GM23338 (cell line): ENCODE measurements at regions not wholly inside any gene's neighbourhood (a gene's known extent, or its start where the extent isn't known, plus 50 kb on each side); places are given as distances from the start of the nearest gene placed in this dataset.

ENCODE experiments used
- ATAC-seq: fragments of 200-7000 bp; cut with Tn5 transposase; 3 replicates; pipeline ENCODE4 v1.9.1; 2020
- DNase-seq: peaks from one replicate; pipeline ENCODE4 v3.0.0-alpha.2; 2015; ENCODE audit warnings: low spot score
- H2AFZ ChIP-seq: fragments of 200-600 bp; sonication (generic); 2 replicates; pipeline ENCODE4 v1.8.0; 2016; ENCODE audit warnings: antibody characterized with exemption, mild to moderate bottlenecking, moderate library complexity
- H3F3A ChIP-seq: fragments of 200-600 bp; sonication (generic); replicated peaks from 2 replicates; pipeline ENCODE4 v1.8.0; 2017; ENCODE audit warnings: antibody characterized with exemption, mixed run types, low read depth
- H3K27ac ChIP-seq: fragments of 200-600 bp; sonication (generic); 2 replicates; pipeline ENCODE4 v1.6.1; 2016; ENCODE audit warnings: low read depth
- H3K27me3 ChIP-seq: fragments of 200-600 bp; sonication (generic); 2 replicates; pipeline ENCODE4 v1.8.0; 2016; ENCODE audit warnings: mild to moderate bottlenecking, mixed run types, moderate library complexity; ENCODE audit not compliant: insufficient read depth
- H3K36me3 ChIP-seq: fragments of 200-600 bp; sonication (generic); 2 replicates; pipeline ENCODE4 v1.8.0; 2016; ENCODE audit warnings: mild to moderate bottlenecking; ENCODE audit not compliant: insufficient read depth
- H3K4me1 ChIP-seq: fragments of 200-600 bp; sonication (generic); 2 replicates; pipeline ENCODE4 v1.8.0; 2016; ENCODE audit warnings: mild to moderate bottlenecking, moderate library complexity; ENCODE audit not compliant: insufficient read depth
- H3K4me2 ChIP-seq: fragments of 200-600 bp; sonication (generic); 2 replicates; pipeline ENCODE4 v1.7.1; 2017; ENCODE audit warnings: mixed run types
- H3K4me3 ChIP-seq: fragments of 200-600 bp; sonication (generic); 2 replicates; pipeline ENCODE4 v1.6.1; 2016; ENCODE audit warnings: mixed run types
- H3K79me2 ChIP-seq: fragments of 200-600 bp; sonication (generic); replicated peaks from 2 replicates; pipeline ENCODE4 v1.8.0; 2017; ENCODE audit warnings: mild to moderate bottlenecking; ENCODE audit not compliant: insufficient read depth
- H3K9me2 ChIP-seq: fragments of 200-600 bp; sonication (generic); 2 replicates; pipeline ENCODE4 v1.8.0; 2017; ENCODE audit not compliant: insufficient read depth
- H4K20me1 ChIP-seq: fragments of 200-600 bp; sonication (generic); replicated peaks from 2 replicates; pipeline ENCODE4 v1.8.0; 2017; ENCODE audit warnings: mild to moderate bottlenecking; ENCODE audit not compliant: insufficient read depth
- H3K27ac Mint-ChIP-seq: 2 replicates; pipeline ENCODE4 v1.8.0; 2020; ENCODE audit warnings: inconsistent platforms, mild to moderate bottlenecking, moderate library complexity, mixed read lengths
- H3K27me3 Mint-ChIP-seq: 3 replicates; pipeline ENCODE4 v1.8.0; 2022; ENCODE audit warnings: low read depth, mild to moderate bottlenecking, moderate library complexity, mixed read lengths, inconsistent platforms; ENCODE audit not compliant: insufficient read depth, poor library complexity
- H3K36me3 Mint-ChIP-seq: 3 replicates; pipeline ENCODE4 v1.8.0; 2021; ENCODE audit warnings: low read depth, mild to moderate bottlenecking, inconsistent platforms, moderate library complexity, mixed read lengths
- H3K4me1 Mint-ChIP-seq: 3 replicates; pipeline ENCODE4 v1.8.0; 2020; ENCODE audit warnings: mild to moderate bottlenecking, inconsistent platforms, mixed read lengths
- H3K4me3 Mint-ChIP-seq: 3 replicates; pipeline ENCODE4 v1.8.0; 2021; ENCODE audit warnings: moderate library complexity, mild to moderate bottlenecking, inconsistent platforms, mixed read lengths
- H3K9me3 Mint-ChIP-seq: 3 replicates; pipeline ENCODE4 v1.8.0; 2020; ENCODE audit warnings: moderate library complexity, mild to moderate bottlenecking, inconsistent platforms, mixed read lengths
- CREB1 ChIP-seq: fragments of 250-450 bp; sonication (Bioruptor Pico); IDR thresholded peaks from 2 replicates; pipeline ENCODE4 v1.5.0; 2020; ENCODE audit warnings: low read depth, mild to moderate bottlenecking, moderate library complexity
- CTCF ChIP-seq, 2 experiments: fragments of 200-600 bp in 1 of 2; sonication (generic) in 1 of 2; conservative IDR thresholded peaks; 2 replicates each; pipeline versions ENCODE4 v1.5.1 to v1.6.1; 2016 to 2017; ENCODE audit warnings: antibody characterized with exemption in 2 of 2, low read depth in 2 of 2, mild to moderate bottlenecking in 2 of 2, moderate library complexity in 1 of 2
- ETS1 ChIP-seq: IDR thresholded peaks from 2 replicates; pipeline ENCODE4 v1.6.1; 2016; ENCODE audit warnings: antibody characterized with exemption
- EZH2 ChIP-seq: fragments of 200-600 bp; sonication (generic); IDR thresholded peaks from one replicate; pipeline ENCODE4 v1.8.0; 2017; ENCODE audit warnings: antibody characterized with exemption, mild to moderate bottlenecking, low read depth; ENCODE audit not compliant: unreplicated experiment
- EZH2phosphoT487 ChIP-seq: fragments of 200-600 bp; sonication (generic); IDR thresholded peaks from one replicate; pipeline ENCODE4 v1.8.1; 2018; ENCODE audit warnings: antibody characterized with exemption; ENCODE audit not compliant: unreplicated experiment
- JUNB ChIP-seq: IDR thresholded peaks from one replicate; pipeline ENCODE4 v1.6.1; 2016; ENCODE audit warnings: antibody characterized with exemption; ENCODE audit not compliant: unreplicated experiment
- NANOG ChIP-seq: IDR thresholded peaks from 2 replicates; pipeline ENCODE4 v1.6.1; 2016; ENCODE audit warnings: antibody characterized with exemption, borderline replicate concordance
- POLR2AphosphoS5 ChIP-seq: IDR thresholded peaks from 2 replicates; pipeline ENCODE4 v1.6.1; 2016; ENCODE audit warnings: antibody characterized with exemption, low read depth
- REST ChIP-seq: IDR thresholded peaks from one replicate; pipeline ENCODE4 v1.6.1; 2018; ENCODE audit warnings: antibody characterized with exemption; ENCODE audit not compliant: unreplicated experiment
- STAT1 ChIP-seq: IDR thresholded peaks from one replicate; pipeline ENCODE4 v1.6.1; 2016; ENCODE audit warnings: antibody characterized with exemption; ENCODE audit not compliant: unreplicated experiment
- ZNF114 ChIP-seq: fragments of 250-450 bp; sonication (Bioruptor Pico); IDR thresholded peaks from 2 replicates; pipeline ENCODE4 v1.5.0; 2020; ENCODE audit warnings: mild to moderate bottlenecking, moderate library complexity
- ZNF331 ChIP-seq: fragments of 250-450 bp; sonication (Bioruptor Pico); IDR thresholded peaks from 2 replicates; pipeline ENCODE4 v1.5.0; 2020; ENCODE audit warnings: low read depth, mild to moderate bottlenecking, moderate library complexity
- ZNF462 ChIP-seq: fragments of 250-450 bp; sonication (Bioruptor Pico); IDR thresholded peaks from 2 replicates; pipeline ENCODE4 v1.5.0; 2020; ENCODE audit warnings: mild to moderate bottlenecking, moderate library complexity

GRCh38 chr5:52107210-52107905, 680.4 kb upstream of the ITGA1 start:
- Histone ChIP-seq H3F3A (no peaks in the 10 kb centered on the region), H3K27me3 (no peaks in the 10 kb centered on the region), H3K4me1 (no peaks in the 10 kb centered on the region), H3K4me3 (no peak overlapping the region), H3K9me2 (no peaks in the 10 kb centered on the region), H4K20me1 (no peaks in the 10 kb centered on the region), H2AFZ (no peak overlapping the region), H3K4me2 (no peak overlapping the region), H3K36me3 (peaks cover 7% of the 10 kb centered on the region; the same call in 1 of the 2 replicates), H3K79me2 (no peaks in the 10 kb centered on the region), H3K27ac (no peak overlapping the region)
- Mint-ChIP-seq H3K27ac (no peak overlapping the region), H3K9me3 (peaks cover 10% of the 10 kb centered on the region; the same call in 2 of the 3 replicates), H3K36me3 (peaks cover 8% of the 10 kb centered on the region; the same call in 2 of the 3 replicates), H3K4me1 (no peaks in the 10 kb centered on the region), H3K4me3 (no peak overlapping the region), H3K27me3 (no peaks in the 10 kb centered on the region)
- ATAC-seq: no peak
- TF ChIP-seq ETS1: no peak
- TF ChIP-seq JUNB: no peak
- no peak for TF ChIP-seq ZNF331
- TF ChIP-seq NANOG: no peak
- no peak for TF ChIP-seq STAT1
- TF ChIP-seq EZH2phosphoT487: no peak
- TF ChIP-seq ZNF462: no peak
- no peak for TF ChIP-seq EZH2
- TF ChIP-seq REST: no peak
- TF ChIP-seq CREB1 (CRISPR knock-in tag): no peak
- no peak for TF ChIP-seq ZNF114
- TF ChIP-seq CTCF (conservative IDR thresholded peaks at IDR 0.05; ENCODE audit: low read depth in 2 of 2): no peak
- no peak for TF ChIP-seq POLR2AphosphoS5
- DNase-seq: no peak
